Endometrium (tissue), 2 donors: ENCODE measurements at regions not wholly inside any gene's neighbourhood (a gene's known extent, or its start where the extent isn't known, plus 50 kb on each side); places are given as distances from the start of the nearest gene placed in this dataset.
"Not testable (repeated sequence)": the region's sequence is repeated elsewhere in the genome, so short reads cannot be mapped to it uniquely, and the experiment has no call there.

Experiments used
- FAIRE-seq: peaks from 2 replicates; lab custom pipeline; 2012; peaks lifted over from hg19 to GRCh38; lab: Jason Lieb, UNC
- donor health status: control.
- donor health status: control.

DNA sequence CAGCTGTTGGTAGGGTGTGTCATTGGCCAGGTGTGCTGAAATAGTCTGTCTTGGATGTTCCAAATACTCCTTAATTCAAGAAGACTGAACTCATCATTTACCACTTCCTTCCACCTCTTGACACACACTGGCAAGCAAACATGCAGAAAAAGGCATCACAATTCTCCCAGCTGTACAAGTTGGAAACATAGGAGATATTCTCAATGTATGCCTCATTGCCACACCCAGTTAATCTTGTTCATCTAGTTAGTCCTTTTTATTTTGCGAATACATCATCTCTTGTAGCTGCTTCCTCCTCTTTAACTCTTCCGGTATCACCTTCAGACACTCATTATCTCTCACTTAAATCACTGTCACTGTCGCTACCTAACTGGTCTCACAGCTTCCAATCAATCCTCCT lies 75.1 kb upstream of the GOT2 start:
- no peak for FAIRE-seq

GRCh38 chr16:58807276-58807675 lies 73.2 kb upstream of the GOT2 start:
- no peak for FAIRE-seq

DNA sequence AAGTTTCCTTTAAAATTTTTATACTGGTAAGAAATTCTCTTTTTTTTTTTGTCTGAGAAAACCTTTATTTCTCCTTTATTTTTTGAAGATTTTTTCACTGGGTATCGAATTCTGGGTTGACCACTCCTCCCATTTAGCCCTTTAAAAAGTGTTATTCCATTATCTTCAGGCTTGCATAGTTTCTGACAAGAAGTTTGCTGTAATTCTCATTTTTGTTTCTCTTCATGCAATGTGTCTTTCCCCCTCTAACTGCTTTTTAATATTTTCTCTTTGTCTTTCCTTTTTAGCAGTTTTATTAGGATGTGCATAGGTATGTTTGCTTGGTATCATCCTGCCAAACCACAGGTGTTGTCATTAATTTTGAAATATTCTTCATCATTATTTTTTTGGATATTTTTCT lies 67.7 kb upstream of the GOT2 start:
- no peak for FAIRE-seq

DNA sequence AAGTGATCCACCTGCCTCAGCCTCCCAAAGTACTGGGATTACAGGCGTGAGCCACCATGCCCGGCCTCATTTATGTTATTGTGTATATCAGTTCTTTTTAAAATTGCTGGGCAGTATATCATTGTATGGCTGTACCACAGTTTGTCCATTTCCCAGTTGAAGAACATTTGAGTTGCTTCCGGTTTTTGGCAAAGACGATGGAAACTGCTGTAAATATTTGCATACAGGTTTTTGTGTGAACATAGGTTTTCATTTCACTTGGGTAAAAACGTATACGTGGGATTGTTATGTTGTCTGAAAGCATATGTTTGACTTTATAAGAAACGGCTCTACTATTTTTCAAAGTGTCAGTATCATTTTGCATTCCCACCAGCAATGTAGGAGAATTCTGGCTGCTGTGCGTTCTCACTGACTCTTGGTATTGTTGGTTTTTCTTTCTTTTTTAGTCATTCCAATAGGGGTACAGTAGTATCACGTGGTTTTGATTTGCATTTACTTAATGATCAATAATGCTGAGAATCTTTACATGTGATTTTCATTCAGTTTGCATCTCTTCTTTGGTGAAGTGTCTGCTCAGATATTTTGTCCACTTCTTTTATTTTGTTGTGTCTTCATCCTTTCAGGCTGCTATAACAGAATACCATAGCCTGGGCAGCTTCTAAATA lies 63.2 kb upstream of the GOT2 start:
- no peak for FAIRE-seq

GRCh38 chr16:58793366-58793765 lies 59.2 kb upstream of the GOT2 start:
- FAIRE-seq: no peak

DNA sequence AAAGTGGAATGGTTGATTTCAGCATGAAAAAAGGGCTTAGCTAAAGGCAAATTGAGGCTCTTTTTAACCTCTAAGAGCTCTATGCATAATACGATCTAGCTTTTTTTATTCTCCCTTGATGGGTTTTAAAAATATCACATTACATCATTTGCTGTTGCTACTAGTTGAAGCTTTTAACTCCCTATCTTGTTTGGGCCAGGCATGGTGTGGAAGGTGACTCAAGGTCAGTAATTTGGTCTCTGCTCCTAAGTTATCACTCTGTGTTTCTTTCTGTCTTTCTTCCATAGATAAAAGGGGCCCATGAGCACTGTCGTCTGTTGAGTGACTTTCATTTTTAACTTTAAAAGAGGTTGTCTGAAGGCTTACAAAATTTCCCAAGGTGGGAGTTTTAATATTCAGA lies 58.1 kb upstream of the GOT2 start:
- no peak for FAIRE-seq

DNA sequence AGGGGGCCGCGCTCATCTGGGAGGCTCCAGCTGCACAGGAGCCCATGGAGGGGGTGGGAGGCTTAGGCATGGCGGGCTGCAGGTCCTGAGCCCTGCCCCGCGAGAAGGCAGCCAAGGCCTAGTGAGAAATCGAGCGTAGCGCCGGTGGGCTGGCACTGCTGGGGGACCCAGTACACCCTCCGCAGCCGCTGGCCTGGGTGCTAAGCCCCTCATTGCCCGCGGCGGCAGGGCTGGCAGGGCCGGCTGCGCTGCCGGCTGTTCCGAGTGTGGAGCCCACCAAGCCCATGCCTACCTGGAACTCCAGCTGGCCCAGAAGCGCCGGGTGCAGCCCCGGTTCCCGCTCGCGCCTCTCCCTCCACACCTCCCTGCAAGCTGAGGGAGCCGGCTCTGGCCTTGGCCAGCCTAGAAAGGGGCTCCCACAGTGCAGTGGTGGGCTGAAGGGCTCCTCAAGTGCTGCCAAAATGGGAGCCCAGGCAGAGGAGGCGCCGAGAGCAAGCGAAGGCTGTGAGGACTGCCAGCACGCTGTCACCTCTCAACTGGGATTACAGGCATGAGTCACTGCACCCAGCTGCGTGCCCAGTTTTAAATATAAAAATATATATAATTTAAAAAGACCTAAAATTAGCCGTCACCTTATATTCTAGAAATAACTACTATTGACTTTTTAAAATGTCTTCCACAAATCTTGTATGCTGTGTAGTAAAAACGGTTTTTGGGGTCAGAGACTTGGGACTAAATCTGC lies 56.9 kb upstream of the GOT2 start:
- FAIRE-seq: not testable (repeated sequence)

GRCh38 chr16:58789351-58789750 lies 55.2 kb upstream of the GOT2 start:
- no peak for FAIRE-seq
